Keratinocyte (primary cell): ENCODE measurements at regions not wholly inside any gene's neighbourhood (a gene's known extent, or its start where the extent isn't known, plus 50 kb on each side); places are given as distances from the start of the nearest gene placed in this dataset.

ENCODE experiments used
- CTCF ChIP-seq, 3 experiments: IDR thresholded peaks in 1 of 3; conservative IDR thresholded peaks in 1 of 3; optimal IDR thresholded peaks in 1 of 3; 2 replicates in 2 of 3; 3 replicates in 1 of 3; pipeline versions ENCODE3 to v1.5.1; 2011; ENCODE audit warnings: low read length in 3 of 3, mild to moderate bottlenecking in 3 of 3, moderate library complexity in 2 of 3, control low read depth in 1 of 3, inconsistent platforms in 1 of 3; ENCODE audit not compliant: insufficient read depth in 2 of 3; ENCODE audit errors: extremely low read depth in 1 of 3
- EZH2 ChIP-seq: IDR thresholded peaks from one replicate; pipeline ENCODE4 v1.6.1; 2012; ENCODE audit warnings: inconsistent platforms, mild to moderate bottlenecking, low read length, moderate library complexity

GRCh38 chr1:72394457-72394856, 112.1 kb upstream of the NEGR1 start:
- no peak for TF ChIP-seq CTCF (optimal IDR thresholded peaks at IDR 0.05 in 1 of 3, IDR thresholded peaks at IDR 0.05 in 1 of 3, conservative IDR thresholded peaks at IDR 0.05 in 1 of 3; ENCODE audit: extremely low read depth in 1 of 3, insufficient read depth in 2 of 3, low read length in 3 of 3)
- TF ChIP-seq EZH2 = no peak
